NT2/D1 (cell line): ENCODE measurements at regions not wholly inside any gene's neighbourhood (a gene's known extent, or its start where the extent isn't known, plus 50 kb on each side); places are given as distances from the start of the nearest gene placed in this dataset.

Experiments used
- DNase-seq: peaks from one replicate; pipeline ENCODE4 v3.0.0-alpha.2; 2011; ENCODE audit warnings: low read depth, low spot score
- H3K27me3 ChIP-seq: 2 replicates; pipeline ENCODE4 v1.6.0; 2011; ENCODE audit warnings: mild to moderate bottlenecking; ENCODE audit not compliant: insufficient read length, insufficient read depth
- H3K36me3 ChIP-seq: 2 replicates; pipeline ENCODE4 v1.6.1; 2011; ENCODE audit warnings: mild to moderate bottlenecking, low read length, mixed read lengths; ENCODE audit not compliant: insufficient read depth, insufficient read length
- H3K4me1 ChIP-seq: 2 replicates; pipeline ENCODE4 v1.5.1; 2011; ENCODE audit not compliant: insufficient read depth, insufficient read length
- H3K4me3 ChIP-seq: 2 replicates; pipeline ENCODE4 v1.5.1; 2011; ENCODE audit warnings: low read depth; ENCODE audit not compliant: insufficient read length
- H3K9ac ChIP-seq: 2 replicates; pipeline ENCODE4 v1.6.0; 2011; ENCODE audit warnings: low read depth; ENCODE audit not compliant: insufficient read length
- H3K9me3 ChIP-seq: 2 replicates; pipeline ENCODE4 v1.5.1; 2011; ENCODE audit warnings: mild to moderate bottlenecking, low read length; ENCODE audit not compliant: insufficient read depth
- SUZ12 ChIP-seq: IDR thresholded peaks from 2 replicates; pipeline ENCODE4 v1.6.1; 2011; ENCODE audit not compliant: insufficient read length, insufficient read depth; ENCODE audit errors: extremely low read depth
- YY1 ChIP-seq: IDR thresholded peaks from 2 replicates; pipeline ENCODE4 v1.6.1; 2011; ENCODE audit not compliant: insufficient read length, insufficient read depth
- ZNF274 ChIP-seq: IDR thresholded peaks from 2 replicates; pipeline ENCODE4 v1.6.1; 2011; ENCODE audit warnings: mild to moderate bottlenecking, low read depth, low read length

- H3K4me3 ChIP-seq: no peak overlapping the region
- no peaks in the 10 kb centered on the region for H3K36me3 ChIP-seq
- no peak for TF ChIP-seq SUZ12
- no peak for TF ChIP-seq YY1
- TF ChIP-seq ZNF274: no peak
- DNase-seq: no peak
- H3K9ac ChIP-seq: no peak overlapping the region
- no peaks in the 10 kb centered on the region for H3K4me1 ChIP-seq
- H3K27me3 ChIP-seq: peaks cover 10% of the 10 kb centered on the region
- no peaks in the 10 kb centered on the region for H3K9me3 ChIP-seq
Observed at GRCh38 chr1:239803781-239804180, 287.9 kb upstream of the FMN2 start.

- no peak for DNase-seq
- no peaks in the 10 kb centered on the region for H3K4me1 ChIP-seq
- H3K4me3 ChIP-seq: no peak overlapping the region
Observed at GRCh38 chr1:239804266-239804665, 287.4 kb upstream of the FMN2 start.

GRCh38 chr1:239805042-239805441 is 286.6 kb upstream of the FMN2 start:
- peaks cover under 1% of the 10 kb centered on the region for H3K4me1 ChIP-seq
- no peaks in the 10 kb centered on the region for H3K36me3 ChIP-seq
- H3K4me3 ChIP-seq: no peak overlapping the region
- peaks cover 15% of the 10 kb centered on the region for H3K27me3 ChIP-seq
- no peak for DNase-seq
- H3K9ac ChIP-seq: no peak overlapping the region
- H3K9me3 ChIP-seq: no peaks in the 10 kb centered on the region
- TF ChIP-seq YY1: no peak
- no peak for TF ChIP-seq SUZ12
- no peak for TF ChIP-seq ZNF274

More at GRCh38 chr1:239804266-239804665, 287.4 kb upstream of the FMN2 start:
- Histone ChIP-seq H3K36me3 (no peaks in the 10 kb centered on the region), H3K27me3 (peaks cover 10% of the 10 kb centered on the region), H3K9me3 (no peaks in the 10 kb centered on the region), H3K9ac (no peak overlapping the region)
- TF ChIP-seq YY1 (no peak), SUZ12 (no peak), ZNF274 (no peak)

DNA sequence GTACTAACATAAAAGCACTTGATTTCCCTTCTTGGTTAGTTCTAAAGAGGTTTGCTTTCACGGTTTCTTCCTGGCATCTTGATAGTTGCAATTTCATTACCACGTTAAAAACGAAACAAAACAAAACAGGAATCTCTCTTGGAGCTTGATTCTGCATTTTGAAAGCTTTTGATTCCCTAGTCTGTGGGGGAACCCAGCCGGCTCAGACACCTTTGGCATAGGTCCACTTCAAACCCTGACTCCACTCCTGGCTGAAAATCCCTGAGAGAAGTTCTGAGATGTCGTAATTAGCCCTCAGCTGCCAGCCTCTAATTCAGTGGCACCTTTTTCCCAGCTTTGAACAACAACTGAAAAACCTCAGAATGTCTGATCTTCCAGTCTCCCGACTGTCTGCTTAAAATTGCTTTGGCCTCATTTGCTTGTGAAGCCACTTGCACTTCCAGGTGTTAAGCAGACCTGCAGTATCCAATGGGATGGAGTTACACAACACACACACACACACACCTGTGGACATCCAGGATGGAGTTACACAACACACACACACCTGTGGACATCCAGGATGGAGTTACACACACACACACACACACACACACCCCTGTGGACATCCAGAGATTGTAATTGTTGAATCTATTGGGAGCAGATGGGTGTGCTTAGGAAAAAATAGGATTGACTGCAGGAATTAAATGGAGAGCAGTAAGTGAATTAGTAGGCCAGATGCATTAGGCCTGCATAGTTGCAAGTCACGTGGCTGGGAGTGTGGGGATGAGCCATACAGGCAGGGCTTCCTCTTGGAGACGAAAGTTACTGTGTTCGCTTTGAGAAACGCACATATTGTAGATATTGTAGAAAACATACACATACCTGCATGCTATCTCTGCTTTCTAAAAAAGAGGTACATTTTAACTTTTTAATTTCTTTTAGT is 285.6 kb upstream of the FMN2 start:
- Histone ChIP-seq H3K36me3 (no peaks in the 10 kb centered on the region), H3K27me3 (peaks cover 17% of the 10 kb centered on the region), H3K9me3 (no peaks in the 10 kb centered on the region), H3K9ac (no peak overlapping the region), H3K4me1 (peaks cover 6% of the 10 kb centered on the region), H3K4me3 (no peak overlapping the region)
- TF ChIP-seq ZNF274: no peak
- no peak for TF ChIP-seq YY1
- no peak for TF ChIP-seq SUZ12
- DNase-seq: no peak

DNA sequence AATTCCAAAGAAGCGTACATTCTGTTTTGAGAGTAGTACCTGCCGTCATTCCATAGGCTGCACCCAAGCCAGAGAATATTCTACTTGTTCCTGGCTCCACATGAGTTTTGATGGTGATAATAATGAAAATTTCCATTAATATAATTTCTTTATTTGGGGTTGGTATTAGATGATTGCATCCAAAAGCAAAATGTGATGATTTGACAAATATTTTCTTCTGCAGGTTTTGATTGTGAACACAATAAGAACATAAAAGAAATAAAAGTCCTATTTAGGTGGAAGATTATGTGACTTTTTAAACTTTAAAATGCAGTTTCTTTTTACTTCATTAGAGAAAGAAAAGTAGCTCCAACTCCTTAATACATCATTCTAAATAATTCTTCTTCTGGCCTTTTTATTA is 284.8 kb upstream of the FMN2 start:
- Histone ChIP-seq H3K9ac (no peak overlapping the region), H3K36me3 (no peaks in the 10 kb centered on the region), H3K4me1 (peaks cover 6% of the 10 kb centered on the region), H3K4me3 (no peak overlapping the region), H3K27me3 (peaks cover 19% of the 10 kb centered on the region), H3K9me3 (no peaks in the 10 kb centered on the region)
- TF ChIP-seq YY1: no peak
- TF ChIP-seq SUZ12: no peak
- no peak for TF ChIP-seq ZNF274
- DNase-seq: no peak

GRCh38 chr1:239807361-239807760 is 284.3 kb upstream of the FMN2 start:
- Histone ChIP-seq H3K4me3 (no peak overlapping the region), H3K4me1 (peaks cover 6% of the 10 kb centered on the region), H3K27me3 (peaks cover 24% of the 10 kb centered on the region), H3K9me3 (no peaks in the 10 kb centered on the region), H3K9ac (no peak overlapping the region), H3K36me3 (no peaks in the 10 kb centered on the region)
- TF ChIP-seq SUZ12: no peak
- no peak for TF ChIP-seq ZNF274
- no peak for TF ChIP-seq YY1
- DNase-seq: no peak

GRCh38 chr1:239810061-239810481 is 281.6 kb upstream of the FMN2 start:
- H3K27me3 ChIP-seq: peaks cover 37% of the 10 kb centered on the region
- peak; percentile 75 for DNase-seq
- H3K36me3 ChIP-seq: no peaks in the 10 kb centered on the region
- no peaks in the 10 kb centered on the region for H3K9me3 ChIP-seq
- H3K9ac ChIP-seq: no peak overlapping the region
- H3K4me1 ChIP-seq: peaks cover 6% of the 10 kb centered on the region
- no peak overlapping the region for H3K4me3 ChIP-seq
- TF ChIP-seq YY1 (no peak), SUZ12 (no peak), ZNF274 (no peak)
